ENCODE measurements at regions not wholly inside any gene's neighbourhood (a gene's known extent, or its start where the extent isn't known, plus 50 kb on each side); places are given as distances from the start of the nearest gene placed in this dataset.

DNA sequence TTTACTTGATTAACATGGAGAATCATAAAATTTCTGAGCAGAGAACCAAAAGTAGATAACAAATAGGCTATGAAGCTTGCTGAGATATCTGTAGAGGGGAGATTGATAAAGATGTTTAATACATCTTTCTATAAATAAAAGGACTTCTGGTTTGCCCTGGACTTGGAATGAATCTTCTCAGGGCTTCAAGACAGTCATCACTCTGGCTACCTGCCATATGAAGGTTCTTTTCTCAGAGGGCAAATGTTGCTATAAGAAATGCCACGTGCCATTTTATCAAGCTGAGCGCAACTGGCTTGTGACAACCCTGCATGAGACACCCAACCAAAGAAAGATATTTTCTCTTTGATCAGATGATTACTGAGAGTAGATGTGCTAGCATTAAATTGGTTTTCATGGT lies 192.5 kb downstream of the WNT5A start:
- DNase-seq (ENCODE audit: low read depth): no peak
- H3K4me3 ChIP-seq (ENCODE audit: low read depth, low read length): no peak overlapping the region
- TF ChIP-seq, protein P1, sequence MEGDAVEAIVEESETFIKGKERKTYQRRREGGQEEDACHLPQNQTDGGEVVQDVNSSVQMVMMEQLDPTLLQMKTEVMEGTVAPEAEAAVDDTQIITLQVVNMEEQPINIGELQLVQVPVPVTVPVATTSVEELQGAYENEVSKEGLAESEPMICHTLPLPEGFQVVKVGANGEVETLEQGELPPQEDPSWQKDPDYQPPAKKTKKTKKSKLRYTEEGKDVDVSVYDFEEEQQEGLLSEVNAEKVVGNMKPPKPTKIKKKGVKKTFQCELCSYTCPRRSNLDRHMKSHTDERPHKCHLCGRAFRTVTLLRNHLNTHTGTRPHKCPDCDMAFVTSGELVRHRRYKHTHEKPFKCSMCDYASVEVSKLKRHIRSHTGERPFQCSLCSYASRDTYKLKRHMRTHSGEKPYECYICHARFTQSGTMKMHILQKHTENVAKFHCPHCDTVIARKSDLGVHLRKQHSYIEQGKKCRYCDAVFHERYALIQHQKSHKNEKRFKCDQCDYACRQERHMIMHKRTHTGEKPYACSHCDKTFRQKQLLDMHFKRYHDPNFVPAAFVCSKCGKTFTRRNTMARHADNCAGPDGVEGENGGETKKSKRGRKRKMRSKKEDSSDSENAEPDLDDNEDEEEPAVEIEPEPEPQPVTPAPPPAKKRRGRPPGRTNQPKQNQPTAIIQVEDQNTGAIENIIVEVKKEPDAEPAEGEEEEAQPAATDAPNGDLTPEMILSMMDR (conservative IDR thresholded peaks at IDR 0.05; ENCODE audit: low read depth, low read length): no peak

DNA sequence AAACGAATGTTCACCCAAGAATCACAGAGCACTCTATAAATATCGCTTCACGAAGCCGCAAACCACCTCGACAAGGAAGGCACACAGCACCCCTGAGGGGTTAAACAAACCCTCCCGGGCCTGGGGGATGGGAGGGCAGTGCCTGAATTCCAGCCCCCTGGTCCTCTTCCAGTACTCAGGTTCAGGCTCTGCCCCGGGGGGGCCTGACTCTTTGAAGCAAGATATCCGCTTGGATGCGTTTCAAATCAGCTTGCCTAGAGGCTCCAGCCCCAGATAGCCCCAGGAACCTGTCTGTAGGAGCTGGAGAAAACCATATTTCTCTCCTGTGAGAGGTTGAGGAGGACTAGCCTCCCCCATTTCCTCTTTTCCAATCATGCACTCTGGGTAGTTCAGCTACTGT lies 194.7 kb downstream of the WNT5A start:
- H3K4me3 ChIP-seq (ENCODE audit: low read depth, low read length): no peak overlapping the region
- TF ChIP-seq, protein P1 (conservative IDR thresholded peaks at IDR 0.05; ENCODE audit: low read depth, low read length): no peak
- DNase-seq (ENCODE audit: low read depth): no peak

DNA sequence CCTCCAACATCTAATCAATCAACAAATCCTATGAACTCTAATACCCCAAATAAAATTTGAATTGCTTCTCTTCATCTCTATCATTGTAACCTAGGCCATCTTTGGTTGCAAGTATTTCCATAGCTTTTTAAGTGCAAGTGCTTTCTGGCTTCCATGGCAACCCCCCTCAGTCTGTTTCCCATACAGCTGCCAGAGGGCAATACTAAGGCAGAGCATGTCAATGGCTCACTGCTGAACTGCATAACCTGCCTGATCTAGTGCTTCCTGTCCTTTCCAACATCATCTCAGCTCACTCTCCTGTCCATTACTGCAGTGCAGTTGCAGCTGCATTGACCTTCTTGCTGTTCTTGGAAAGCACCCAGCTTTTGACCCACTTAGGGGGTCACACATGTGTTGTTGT lies 198.4 kb downstream of the WNT5A start:
- no peak overlapping the region for H3K4me3 ChIP-seq (ENCODE audit: low read depth, low read length)
- no peak for DNase-seq (ENCODE audit: low read depth)
- TF ChIP-seq, protein P1 (conservative IDR thresholded peaks at IDR 0.05; ENCODE audit: low read depth, low read length): no peak

DNA sequence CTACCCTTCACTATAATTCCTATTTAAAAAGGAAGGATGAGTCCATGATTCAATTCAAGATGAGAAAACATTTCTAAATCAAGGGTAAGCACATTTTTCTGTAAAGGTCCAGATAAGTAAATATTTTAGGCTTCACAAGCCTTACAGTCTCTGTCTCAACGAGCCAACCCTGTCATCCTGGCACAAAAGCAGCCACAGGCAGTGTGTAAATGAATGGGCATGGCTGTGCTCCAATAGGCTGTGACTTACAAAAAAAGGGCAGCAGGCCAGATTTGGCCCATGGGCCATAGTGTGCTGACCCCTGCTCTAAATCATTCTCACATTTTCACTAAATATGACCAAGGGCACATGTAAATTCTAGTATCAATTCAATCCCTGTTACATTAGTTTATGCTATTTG lies 200.4 kb downstream of the WNT5A start:
- no peak for DNase-seq (ENCODE audit: low read depth)
- H3K4me3 ChIP-seq (ENCODE audit: low read depth, low read length): no peak overlapping the region
- TF ChIP-seq, protein P1 (conservative IDR thresholded peaks at IDR 0.05; ENCODE audit: low read depth, low read length): no peak

GRCh38 chr3:55285156-55285555 lies 201.9 kb downstream of the WNT5A start:
- TF ChIP-seq, protein P1 (conservative IDR thresholded peaks at IDR 0.05; ENCODE audit: low read depth, low read length): no peak

DNA sequence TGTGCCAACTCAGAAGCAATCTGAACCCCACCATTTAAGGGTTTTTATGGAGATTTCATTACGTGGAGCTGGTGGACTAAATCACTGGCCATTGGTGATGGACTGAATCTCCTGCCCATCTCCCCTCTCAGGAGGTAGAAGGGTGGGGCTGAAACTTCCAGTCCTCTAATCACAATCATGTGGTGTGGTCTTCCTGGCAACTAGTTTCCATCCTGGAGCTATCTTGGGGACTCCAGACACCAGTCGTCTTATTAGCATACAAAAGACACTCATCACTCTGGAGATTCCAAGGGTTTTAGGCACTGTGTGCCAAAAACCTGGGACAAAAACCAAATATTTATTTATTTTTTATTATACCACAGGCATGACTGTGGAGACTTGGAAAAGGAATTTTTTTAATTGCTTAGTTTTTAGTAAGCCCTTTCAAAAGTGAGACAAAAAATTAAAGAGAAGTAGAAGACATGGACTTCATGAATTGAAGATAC lies 203.6 kb downstream of the WNT5A start:
- TF ChIP-seq, protein P1 (conservative IDR thresholded peaks at IDR 0.05; ENCODE audit: low read depth, low read length): no peak
- no peak overlapping the region for H3K4me3 ChIP-seq (ENCODE audit: low read depth, low read length)
- no peak for DNase-seq (ENCODE audit: low read depth)

More at GRCh38 chr3:55285156-55285555, 201.9 kb downstream of the WNT5A start:
- no peak for DNase-seq (ENCODE audit: low read depth)
- no peak overlapping the region for H3K4me3 ChIP-seq (ENCODE audit: low read depth, low read length)

DNA sequence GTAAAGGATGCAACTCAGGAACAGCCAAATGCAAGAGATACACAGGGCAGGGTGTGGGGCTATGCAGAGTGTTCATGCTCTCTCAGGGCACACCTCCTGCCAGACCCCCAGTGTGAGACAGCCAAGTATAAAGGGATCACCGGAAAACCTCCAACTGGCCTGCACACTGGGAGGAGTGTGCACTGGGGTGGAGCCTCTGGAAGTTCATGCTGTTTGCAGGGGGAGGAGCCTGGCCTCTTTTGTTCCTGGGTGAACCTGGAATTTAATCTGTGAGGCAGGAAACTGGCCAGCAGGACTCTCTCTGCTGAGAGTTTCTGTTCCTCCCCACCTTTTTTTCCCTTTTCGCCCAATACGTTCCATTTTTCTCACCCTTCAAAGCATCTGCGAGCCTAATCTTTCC lies 204.1 kb downstream of the WNT5A start:
- TF ChIP-seq, protein P1 (conservative IDR thresholded peaks at IDR 0.05; ENCODE audit: low read depth, low read length): no peak
- DNase-seq (ENCODE audit: low read depth): no peak
- no peak overlapping the region for H3K4me3 ChIP-seq (ENCODE audit: low read depth, low read length)
